Lower leg skin (tissue), 3 donors: ENCODE measurements at regions not wholly inside any gene's neighbourhood (a gene's known extent, or its start where the extent isn't known, plus 50 kb on each side); places are given as distances from the start of the nearest gene placed in this dataset.

ENCODE experiments used
- CTCF ChIP-seq, 3 donors: fragments of 450-650 bp; IDR thresholded peaks; one replicate each; pipeline ENCODE4 v1.5.1; 2016; ENCODE audit warnings: antibody characterized with exemption in 3 of 3, mild to moderate bottlenecking in 3 of 3, moderate library complexity in 2 of 3
- POLR2A ChIP-seq, 2 donors: fragments of 450-650 bp; IDR thresholded peaks; one replicate each; pipeline ENCODE4 v1.6.1; 2016 to 2017; ENCODE audit warnings: antibody characterized with exemption in 2 of 2, mild to moderate bottlenecking in 1 of 2, moderate library complexity in 1 of 2

GRCh38 chr1:82346141-82346540 is 545.4 kb downstream of the ADGRL2 start:
- TF ChIP-seq POLR2A (IDR thresholded peaks at IDR 0.05), result no peak
- TF ChIP-seq CTCF (IDR thresholded peaks at IDR 0.05), result no peak
